K562 (cell line): ENCODE measurements at regions not wholly inside any gene's neighbourhood (a gene's known extent, or its start where the extent isn't known, plus 50 kb on each side); places are given as distances from the start of the nearest gene placed in this dataset.

ENCODE experiments used
- ATAC-seq: fragments of 200-7000 bp; cut with Tn5 transposase; 3 replicates; pipeline ENCODE4 v1.9.1; 2020; ENCODE audit warnings: moderate library complexity
- BruUV-seq: library from RNA; stranded (reverse); fragments of 400-500 nt; replicated peaks from 2 replicates; lab custom pipeline; 2021; lab: Mats Ljungman, UMichigan
- CTCF ChIA-PET: fragments of 300-600 bp; formaldehyde crosslinking; extraction: SDS; loops from one replicate; lab custom pipeline; 2021; ENCODE audit warnings: low intra/inter-chr PET ratio; lab: Yijun Ruan, JAX
- POLR2A ChIA-PET: fragments of 300-600, 350-650 bp; sonication (Branson Sonifier 250); formaldehyde crosslinking; extraction: SDS; loops from one replicate; lab custom pipeline; 2021; ENCODE audit warnings: antibody characterized with exemption, inconsistent platforms; lab: Yijun Ruan, JAX
- DNase-seq, 4 experiments: peaks; one replicate each; pipeline versions ENCODE4 v3.0.0 to v3.0.0-alpha.2; 2011 to 2018; ENCODE audit warnings: low spot score in 3 of 4, mixed read lengths in 3 of 4; ENCODE audit errors: extremely low read depth in 1 of 4
- FAIRE-seq: peaks from 2 replicates; lab custom pipeline; 2011; peaks lifted over from hg19 to GRCh38; lab: Jason Lieb, UNC
- H2AFZ ChIP-seq: 2 replicates; pipeline ENCODE4 v1.6.0; 2011; ENCODE audit warnings: low read depth, low read length, control low read depth, inconsistent platforms
- H3K27ac ChIP-seq: fragments of 200-600 bp; 3 replicates; pipeline ENCODE4 v1.8.0; 2011; ENCODE audit warnings: low read depth, mild to moderate bottlenecking, control low read depth, inconsistent platforms, low read length, moderate library complexity, mixed read lengths; ENCODE audit errors: extremely low read depth
- H3K27me3 ChIP-seq, 2 experiments: fragments of 300-600 bp in 1 of 2; 2 replicates in 1 of 2; 3 replicates in 1 of 2; pipeline versions ENCODE4 v1.6.0 to v1.8.0; 2011; ENCODE audit warnings: inconsistent platforms in 2 of 2, low read length in 2 of 2, mild to moderate bottlenecking in 1 of 2, mixed read lengths in 1 of 2, moderate library complexity in 1 of 2; ENCODE audit not compliant: control insufficient read depth in 2 of 2, insufficient read depth in 2 of 2
- H3K36me3 ChIP-seq: fragments of 300-600 bp; 3 replicates; pipeline ENCODE4 v1.8.0; 2011; ENCODE audit warnings: mild to moderate bottlenecking, low read length, inconsistent platforms; ENCODE audit not compliant: control insufficient read depth, insufficient read depth
- H3K4me1 ChIP-seq, 2 experiments: fragments of 200-600 bp in 1 of 2; replicated peaks in 1 of 2; 2 replicates in 1 of 2; 3 replicates in 1 of 2; pipeline versions ENCODE4 v1.5.1 to v1.8.0; 2011; ENCODE audit warnings: inconsistent platforms in 2 of 2, low read length in 2 of 2, mild to moderate bottlenecking in 1 of 2, mixed read lengths in 1 of 2, moderate library complexity in 1 of 2; ENCODE audit not compliant: control insufficient read depth in 2 of 2, insufficient read depth in 2 of 2
- H3K4me2 ChIP-seq: 2 replicates; pipeline ENCODE4 v1.6.1; 2011; ENCODE audit warnings: low read length, control low read depth, inconsistent platforms, mixed read lengths; ENCODE audit not compliant: insufficient read depth
- H3K4me3 ChIP-seq: fragments of 200-600 bp; sonication (generic), shearing (Covaris generic); 2 replicates; pipeline ENCODE4 v1.5.1; 2016; ENCODE audit warnings: control low read depth, inconsistent platforms
- H3K79me2 ChIP-seq: fragments of 200-600 bp; 3 replicates; pipeline ENCODE4 v1.8.0; 2011; ENCODE audit warnings: low read length, inconsistent platforms; ENCODE audit not compliant: control insufficient read depth, insufficient read depth
- H3K9ac ChIP-seq, 2 experiments: 2 replicates each; pipeline versions ENCODE4 v1.6.0 to v1.6.1; 2011; ENCODE audit warnings: low read depth in 2 of 2, low read length in 2 of 2, control low read depth in 1 of 2, inconsistent platforms in 1 of 2, mild to moderate bottlenecking in 1 of 2, mixed read lengths in 1 of 2; ENCODE audit not compliant: insufficient read depth in 1 of 2
- H3K9me1 ChIP-seq: one replicate; pipeline ENCODE4 v1.6.0; 2011; ENCODE audit warnings: inconsistent platforms, mild to moderate bottlenecking, low read length, moderate library complexity; ENCODE audit not compliant: control insufficient read depth, insufficient read depth
- H3K9me3 ChIP-seq: replicated peaks from 2 replicates; pipeline ENCODE4 v1.5.1; 2011; ENCODE audit warnings: low read depth, low read length, inconsistent platforms; ENCODE audit not compliant: control insufficient read depth, insufficient read depth
- H4K20me1 ChIP-seq: replicated peaks from 2 replicates; pipeline ENCODE4 v1.6.1; 2011; ENCODE audit warnings: low read length, inconsistent platforms, mixed read lengths; ENCODE audit not compliant: control insufficient read depth, insufficient read depth
- ETS2 ChIP-seq: IDR thresholded peaks from 2 replicates; pipeline ENCODE4 v1.6.1; 2016; ENCODE audit warnings: borderline replicate concordance, missing genetic modification characterization, mild to moderate bottlenecking, moderate library complexity, missing compliant biosample characterization; ENCODE audit not compliant: poor library complexity, severe bottlenecking
- GTF2F1 ChIP-seq: IDR thresholded peaks from 2 replicates; pipeline ENCODE4 v1.6.1; 2011; ENCODE audit warnings: low read depth, low read length, improper control_type of control experiment
- KAT7 ChIP-seq: sonication (generic); formaldehyde crosslinking; IDR thresholded peaks from 2 replicates; pipeline ENCODE4 v1.8.0; 2022; ENCODE audit warnings: missing genetic modification reagents, mild to moderate bottlenecking, borderline replicate concordance
- ZNF507 ChIP-seq: conservative IDR thresholded peaks from 2 replicates; pipeline ENCODE4 v1.6.1; 2017; ENCODE audit warnings: missing genetic modification characterization, missing compliant biosample characterization
- ZNF592 ChIP-seq: fragments of 450-650 bp; IDR thresholded peaks from 2 replicates; pipeline ENCODE4 v1.6.1; 2017; ENCODE audit warnings: antibody characterized with exemption, mild to moderate bottlenecking
- in situ Hi-C: fragments of 300-500 bp; cut with MboI; formaldehyde crosslinking; loops from 4 replicates; pipeline ENCODE4 v1.15.0; 2018; ENCODE audit warnings: inconsistent platforms, mixed read lengths
- intact Hi-C: fragments of 100-400 bp; cut with micrococcal nuclease; formaldehyde crosslinking; loops from 2 replicates; pipeline ENCODE4 v1.14.2; 2022

GRCh38 chr14:44300916-44301315 lies 206.2 kb downstream of the FSCB start:
- POLR2A ChIA-PET: no interaction called here
- no peak for ATAC-seq
- DNase-seq: no peak
- Histone ChIP-seq H3K79me2 (no peaks in the 10 kb centered on the region), H3K36me3 (no peaks in the 10 kb centered on the region), H3K4me3 (no peak overlapping the region), H3K27me3 (no peaks in the 10 kb centered on the region), H3K9me1 (no peaks in the 10 kb centered on the region), H4K20me1 (no peaks in the 10 kb centered on the region), H3K27ac (no peak overlapping the region), H3K4me2 (no peak overlapping the region), H3K9ac (no peak overlapping the region), H3K9me3 (no peaks in the 10 kb centered on the region), H2AFZ (no peak overlapping the region)
- BruUV-seq: no TSS peak
- FAIRE-seq: no peak
- in situ Hi-C loops: no loop called here
- TF ChIP-seq ZNF592 (no peak), ETS2 (tag) (no peak), ZNF507 (tag) (no peak), KAT7 (CRISPR knock-in tag) (no peak), GTF2F1 (no peak)
- TF ChIP-seq, all 486 proteins: peak for 0
- CTCF ChIA-PET: no interaction called here
- H3K4me1 ChIP-seq: no peaks in the 10 kb centered on the region
- intact Hi-C loops: no loop called here
